SU-DHL-6 (cell line): ENCODE measurements at regions not wholly inside any gene's neighbourhood (a gene's known extent, or its start where the extent isn't known, plus 50 kb on each side); places are given as distances from the start of the nearest gene placed in this dataset.

Experiments
- H2AFZ ChIP-seq: fragments of 200-600 bp; sonication (generic); 2 replicates; pipeline ENCODE4 v1.6.1; 2014; ENCODE audit warnings: low read depth, mild to moderate bottlenecking, moderate library complexity, mixed read lengths, antibody characterized with exemption, low read length; ENCODE audit not compliant: severe bottlenecking
- H3F3A ChIP-seq: fragments of 200-600 bp; shearing (Covaris generic); 2 replicates; pipeline ENCODE4 v1.6.0; 2016; ENCODE audit warnings: antibody characterized with exemption, mild to moderate bottlenecking; ENCODE audit not compliant: insufficient read depth
- H3K27ac ChIP-seq: fragments of 200-600 bp; sonication (generic); 2 replicates; pipeline ENCODE4 v1.5.1; 2016; ENCODE audit warnings: low read depth, mild to moderate bottlenecking, low read length, moderate library complexity, mixed read lengths
- H3K27me3 ChIP-seq: fragments of 200-600 bp; sonication (generic), shearing (Covaris generic); 2 replicates; pipeline ENCODE4 v1.6.0; 2014; ENCODE audit warnings: mild to moderate bottlenecking, low read length
- H3K36me3 ChIP-seq: fragments of 200-600 bp; sonication (generic); 2 replicates; pipeline ENCODE4 v1.6.1; 2014; ENCODE audit warnings: mild to moderate bottlenecking, low read length, mixed read lengths
- H3K4me2 ChIP-seq: fragments of 300-600, 200-600 bp; shearing (Covaris generic), sonication (generic); 2 replicates; pipeline ENCODE4 v1.6.0; 2014; ENCODE audit warnings: low read length, low read depth, mild to moderate bottlenecking; ENCODE audit not compliant: poor library complexity, severe bottlenecking
- H3K4me3 ChIP-seq: fragments of 200-600 bp; sonication (generic); 2 replicates; pipeline ENCODE4 v1.5.1; 2014; ENCODE audit warnings: antibody characterized with exemption, low read length, mild to moderate bottlenecking, mixed read lengths; ENCODE audit not compliant: insufficient read depth, poor library complexity, severe bottlenecking
- H3K79me2 ChIP-seq: fragments of 200-600 bp; sonication (generic); 2 replicates; pipeline ENCODE4 v1.6.1; 2014; ENCODE audit warnings: mild to moderate bottlenecking, low read length, moderate library complexity; ENCODE audit not compliant: insufficient read depth
- H3K9ac ChIP-seq: fragments of 200-600 bp; sonication (generic); 2 replicates; pipeline ENCODE4 v1.7.0; 2014; ENCODE audit warnings: mild to moderate bottlenecking, low read length
- H3K9me2 ChIP-seq: fragments of 200-600 bp; sonication (generic); replicated peaks from 2 replicates; pipeline ENCODE4 v1.6.1; 2014; ENCODE audit warnings: low read length; ENCODE audit not compliant: insufficient read depth
- H3K9me3 ChIP-seq: fragments of 200-600 bp; sonication (generic); 2 replicates; pipeline ENCODE4 v1.6.1; 2014; ENCODE audit warnings: low read length, mixed read lengths; ENCODE audit not compliant: insufficient read depth
- H4K20me1 ChIP-seq: fragments of 200-600 bp; sonication (generic); 2 replicates; pipeline ENCODE4 v1.6.1; 2014; ENCODE audit warnings: low read depth, mild to moderate bottlenecking, antibody characterized with exemption, low read length, moderate library complexity, mixed read lengths
- CTCF ChIP-seq: fragments of 200-600 bp; sonication (generic); IDR thresholded peaks from one replicate; pipeline ENCODE4 v1.5.1; 2017; ENCODE audit warnings: antibody characterized with exemption, mild to moderate bottlenecking, low read length, moderate library complexity; ENCODE audit not compliant: insufficient read depth, poor library complexity, severe bottlenecking
- EZH2phosphoT487 ChIP-seq: fragments of 200-600 bp; sonication (generic), shearing (Covaris generic); conservative IDR thresholded peaks from 2 replicates; pipeline ENCODE4 v1.6.1; 2018; ENCODE audit warnings: mild to moderate bottlenecking, antibody characterized with exemption, low read length, moderate library complexity, mixed read lengths

GRCh38 chr10:78382772-78383171 lies 349.1 kb downstream of the RPS24 start:
- no peak overlapping the region for H3K27ac ChIP-seq
- H3F3A ChIP-seq: no peaks in the 10 kb centered on the region
- TF ChIP-seq CTCF (no peak), EZH2phosphoT487 (no peak)
- no peaks in the 10 kb centered on the region for H3K9me2 ChIP-seq
- no peak overlapping the region for H3K4me3 ChIP-seq
- no peaks in the 10 kb centered on the region for H3K9me3 ChIP-seq
- no peaks in the 10 kb centered on the region for H3K79me2 ChIP-seq
- H3K9ac ChIP-seq: no peak overlapping the region
- no peak overlapping the region for H3K4me2 ChIP-seq
- no peaks in the 10 kb centered on the region for H4K20me1 ChIP-seq
- no peak overlapping the region for H2AFZ ChIP-seq
- H3K27me3 ChIP-seq: no peaks in the 10 kb centered on the region
- no peaks in the 10 kb centered on the region for H3K36me3 ChIP-seq

DNA sequence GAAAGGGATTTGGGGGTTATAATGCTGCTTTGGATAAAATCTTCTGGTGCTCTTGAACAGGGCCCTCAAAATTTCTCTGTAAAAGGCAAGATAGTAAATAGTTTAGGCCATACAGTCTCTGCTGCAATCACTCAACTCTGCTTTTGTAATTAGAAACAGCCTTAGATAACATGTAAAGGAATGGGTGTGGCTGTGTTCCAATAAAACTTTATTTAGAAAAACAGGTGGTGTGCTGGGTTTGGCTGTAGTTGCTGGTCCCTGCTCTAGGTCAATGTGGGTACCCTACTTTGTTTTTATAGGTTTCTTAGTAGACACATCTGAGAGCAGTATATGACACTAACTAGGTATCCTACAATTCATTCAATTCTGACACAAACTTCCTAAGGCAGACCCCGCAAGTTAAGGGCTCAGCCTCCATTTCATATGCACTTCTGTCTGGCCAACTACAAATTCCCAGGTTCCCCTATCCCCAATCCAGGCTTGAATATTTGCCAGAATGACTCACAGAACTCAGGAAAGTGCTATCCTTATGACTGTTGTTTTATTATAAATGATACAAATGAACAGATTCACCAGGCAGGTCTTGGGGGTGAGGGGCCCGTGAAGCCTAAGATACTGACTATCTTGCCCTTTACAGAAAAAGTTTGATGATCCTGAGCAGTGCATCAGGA lies 349.9 kb downstream of the RPS24 start:
- no peaks in the 10 kb centered on the region for H3F3A ChIP-seq
- no peaks in the 10 kb centered on the region for H3K36me3 ChIP-seq
- no peaks in the 10 kb centered on the region for H3K9me2 ChIP-seq
- TF ChIP-seq CTCF: no peak
- TF ChIP-seq EZH2phosphoT487: no peak
- H3K79me2 ChIP-seq: no peaks in the 10 kb centered on the region
- no peaks in the 10 kb centered on the region for H3K9me3 ChIP-seq
- no peak overlapping the region for H3K9ac ChIP-seq
- no peak overlapping the region for H3K4me2 ChIP-seq
- H4K20me1 ChIP-seq: no peaks in the 10 kb centered on the region
- no peaks in the 10 kb centered on the region for H3K27me3 ChIP-seq
- H3K4me3 ChIP-seq: no peak overlapping the region
- H2AFZ ChIP-seq: no peak overlapping the region
- no peak overlapping the region for H3K27ac ChIP-seq

DNA sequence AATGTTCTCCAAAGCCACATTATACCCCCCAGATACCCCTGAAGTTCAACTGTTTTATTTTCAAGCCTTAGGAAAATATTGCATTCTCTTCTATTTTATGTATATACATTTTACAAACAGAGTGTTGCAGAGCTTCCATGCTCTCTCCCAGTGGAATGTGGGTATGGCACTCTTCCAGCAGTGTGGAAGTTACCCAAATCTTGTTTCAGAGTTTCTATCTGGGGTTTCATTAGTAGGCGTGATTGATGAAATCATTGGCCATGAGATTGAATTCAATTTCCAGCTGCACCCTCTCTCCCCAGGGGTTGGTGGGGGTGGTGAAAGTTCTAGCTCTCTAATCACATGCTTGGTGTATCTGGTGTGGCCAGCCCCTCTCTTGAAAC lies 350.4 kb downstream of the RPS24 start:
- no peak overlapping the region for H3K4me2 ChIP-seq
- H3K27me3 ChIP-seq: no peaks in the 10 kb centered on the region
- H3K27ac ChIP-seq: no peak overlapping the region
- H3K4me3 ChIP-seq: no peak overlapping the region
- no peak for TF ChIP-seq CTCF
- no peak for TF ChIP-seq EZH2phosphoT487
- H3K9ac ChIP-seq: no peak overlapping the region
- H3K9me3 ChIP-seq: no peaks in the 10 kb centered on the region
- no peaks in the 10 kb centered on the region for H4K20me1 ChIP-seq
- H3K9me2 ChIP-seq: no peaks in the 10 kb centered on the region
- no peaks in the 10 kb centered on the region for H3F3A ChIP-seq
- no peak overlapping the region for H2AFZ ChIP-seq
- no peaks in the 10 kb centered on the region for H3K79me2 ChIP-seq
- H3K36me3 ChIP-seq: no peaks in the 10 kb centered on the region
